ENCODE measurements at regions not wholly inside any gene's neighbourhood (a gene's known extent, or its start where the extent isn't known, plus 50 kb on each side); places are given as distances from the start of the nearest gene placed in this dataset.

DNA sequence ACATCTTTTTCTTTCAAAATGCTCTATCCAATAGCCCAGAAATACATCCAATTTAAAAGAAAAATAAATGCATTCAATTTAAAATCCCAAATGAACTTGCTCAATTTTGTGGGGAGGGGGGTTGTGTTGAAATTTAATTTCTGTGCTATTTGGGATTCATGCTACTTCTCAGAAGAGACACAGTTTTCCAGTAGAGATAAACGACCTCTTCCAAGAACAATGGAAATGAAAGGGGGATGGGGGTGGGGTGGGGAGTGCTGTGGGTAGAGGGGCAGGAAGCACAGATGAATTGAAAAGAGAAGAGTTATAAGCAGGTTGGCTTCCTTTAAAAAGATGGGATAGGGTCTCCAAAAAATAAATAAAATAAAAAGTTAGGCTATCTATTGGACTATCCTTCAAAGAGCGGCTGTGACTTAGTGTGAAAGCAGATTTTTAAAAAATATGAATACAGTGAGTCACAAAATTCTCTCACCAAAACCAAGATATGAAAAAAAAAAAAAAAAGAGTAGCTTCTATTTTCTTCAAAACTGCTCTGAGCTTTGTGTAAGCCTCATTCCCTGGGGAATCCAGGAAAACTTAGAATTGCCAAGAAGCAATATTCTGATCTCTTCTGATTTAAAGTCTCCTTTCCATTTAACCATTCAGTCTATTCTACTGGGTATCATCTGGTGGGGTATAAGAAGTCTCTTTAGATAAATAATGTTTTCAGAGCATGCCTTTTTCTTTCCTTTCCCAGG, 324.3 kb downstream of the PTTG2 start (continued):
- TF ChIP-seq, protein P1, sequence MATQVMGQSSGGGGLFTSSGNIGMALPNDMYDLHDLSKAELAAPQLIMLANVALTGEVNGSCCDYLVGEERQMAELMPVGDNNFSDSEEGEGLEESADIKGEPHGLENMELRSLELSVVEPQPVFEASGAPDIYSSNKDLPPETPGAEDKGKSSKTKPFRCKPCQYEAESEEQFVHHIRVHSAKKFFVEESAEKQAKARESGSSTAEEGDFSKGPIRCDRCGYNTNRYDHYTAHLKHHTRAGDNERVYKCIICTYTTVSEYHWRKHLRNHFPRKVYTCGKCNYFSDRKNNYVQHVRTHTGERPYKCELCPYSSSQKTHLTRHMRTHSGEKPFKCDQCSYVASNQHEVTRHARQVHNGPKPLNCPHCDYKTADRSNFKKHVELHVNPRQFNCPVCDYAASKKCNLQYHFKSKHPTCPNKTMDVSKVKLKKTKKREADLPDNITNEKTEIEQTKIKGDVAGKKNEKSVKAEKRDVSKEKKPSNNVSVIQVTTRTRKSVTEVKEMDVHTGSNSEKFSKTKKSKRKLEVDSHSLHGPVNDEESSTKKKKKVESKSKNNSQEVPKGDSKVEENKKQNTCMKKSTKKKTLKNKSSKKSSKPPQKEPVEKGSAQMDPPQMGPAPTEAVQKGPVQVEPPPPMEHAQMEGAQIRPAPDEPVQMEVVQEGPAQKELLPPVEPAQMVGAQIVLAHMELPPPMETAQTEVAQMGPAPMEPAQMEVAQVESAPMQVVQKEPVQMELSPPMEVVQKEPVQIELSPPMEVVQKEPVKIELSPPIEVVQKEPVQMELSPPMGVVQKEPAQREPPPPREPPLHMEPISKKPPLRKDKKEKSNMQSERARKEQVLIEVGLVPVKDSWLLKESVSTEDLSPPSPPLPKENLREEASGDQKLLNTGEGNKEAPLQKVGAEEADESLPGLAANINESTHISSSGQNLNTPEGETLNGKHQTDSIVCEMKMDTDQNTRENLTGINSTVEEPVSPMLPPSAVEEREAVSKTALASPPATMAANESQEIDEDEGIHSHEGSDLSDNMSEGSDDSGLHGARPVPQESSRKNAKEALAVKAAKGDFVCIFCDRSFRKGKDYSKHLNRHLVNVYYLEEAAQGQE (IDR thresholded peaks at IDR 0.05; ENCODE audit: low read depth), result no peak
- TF ChIP-seq ZFX (IDR thresholded peaks at IDR 0.05), result no peak
- no peak for TF ChIP-seq FOSL1 (IDR thresholded peaks at IDR 0.05; ENCODE audit: low read depth)

DNA sequence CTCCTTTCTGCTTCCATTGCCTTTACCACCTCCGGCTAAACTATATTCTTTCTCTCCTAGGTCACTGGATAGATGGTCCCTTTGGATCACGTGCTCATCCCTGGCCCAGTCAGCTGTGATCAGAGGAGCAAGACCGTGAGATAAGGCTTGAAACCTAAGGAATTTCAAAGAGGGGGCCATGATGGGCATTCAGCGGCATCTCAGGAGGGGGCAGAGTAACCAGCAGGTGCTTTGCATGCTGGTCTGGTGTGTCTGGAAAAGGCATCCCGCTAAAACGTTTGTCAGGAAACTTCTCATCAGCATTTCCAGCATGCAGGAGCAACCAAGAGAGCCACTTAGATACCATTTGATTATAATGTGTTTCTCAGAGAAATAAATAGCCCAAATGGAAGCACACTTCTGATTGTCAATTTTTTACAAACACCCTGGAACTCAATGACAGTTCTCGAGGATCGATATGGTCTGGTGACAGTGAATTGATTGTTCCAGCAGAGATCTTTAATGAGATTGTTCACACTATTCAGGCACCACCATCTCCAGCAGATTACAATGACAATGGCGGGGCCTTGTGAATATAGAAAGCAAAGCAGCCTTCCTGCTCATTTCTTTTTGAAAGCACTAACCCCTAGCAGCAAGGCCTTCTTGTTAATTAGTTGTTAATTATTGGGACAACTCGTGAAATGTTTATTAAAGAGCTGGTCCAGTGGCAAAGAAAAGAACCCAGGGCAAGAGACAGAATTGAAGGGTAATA, 327.1 kb downstream of the PTTG2 start:
- no peak overlapping the region for H3K9ac ChIP-seq (ENCODE audit: low read length)
- TF ChIP-seq CEBPB (IDR thresholded peaks at IDR 0.05; ENCODE audit: low read depth) (no peak), FOSL1 (IDR thresholded peaks at IDR 0.05; ENCODE audit: low read depth) (no peak), SIN3A (IDR thresholded peaks at IDR 0.05; ENCODE audit: low read depth) (no peak), EZH2phosphoT487 (IDR thresholded peaks at IDR 0.05; ENCODE audit: borderline replicate concordance) (no peak), EZH2 (IDR thresholded peaks at IDR 0.05) (no peak), ZNF274 (IDR thresholded peaks at IDR 0.05; ENCODE audit: low read depth, low read length) (no peak), TCF7L2 (IDR thresholded peaks at IDR 0.05; ENCODE audit: borderline replicate concordance, extremely low read depth, insufficient read depth, insufficient read length) (no peak)
- TF ChIP-seq, protein P2, sequence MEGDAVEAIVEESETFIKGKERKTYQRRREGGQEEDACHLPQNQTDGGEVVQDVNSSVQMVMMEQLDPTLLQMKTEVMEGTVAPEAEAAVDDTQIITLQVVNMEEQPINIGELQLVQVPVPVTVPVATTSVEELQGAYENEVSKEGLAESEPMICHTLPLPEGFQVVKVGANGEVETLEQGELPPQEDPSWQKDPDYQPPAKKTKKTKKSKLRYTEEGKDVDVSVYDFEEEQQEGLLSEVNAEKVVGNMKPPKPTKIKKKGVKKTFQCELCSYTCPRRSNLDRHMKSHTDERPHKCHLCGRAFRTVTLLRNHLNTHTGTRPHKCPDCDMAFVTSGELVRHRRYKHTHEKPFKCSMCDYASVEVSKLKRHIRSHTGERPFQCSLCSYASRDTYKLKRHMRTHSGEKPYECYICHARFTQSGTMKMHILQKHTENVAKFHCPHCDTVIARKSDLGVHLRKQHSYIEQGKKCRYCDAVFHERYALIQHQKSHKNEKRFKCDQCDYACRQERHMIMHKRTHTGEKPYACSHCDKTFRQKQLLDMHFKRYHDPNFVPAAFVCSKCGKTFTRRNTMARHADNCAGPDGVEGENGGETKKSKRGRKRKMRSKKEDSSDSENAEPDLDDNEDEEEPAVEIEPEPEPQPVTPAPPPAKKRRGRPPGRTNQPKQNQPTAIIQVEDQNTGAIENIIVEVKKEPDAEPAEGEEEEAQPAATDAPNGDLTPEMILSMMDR (IDR thresholded peaks at IDR 0.05 in 2 of 3, conservative IDR thresholded peaks at IDR 0.05 in 1 of 3; ENCODE audit: borderline replicate concordance in 1 of 3, insufficient read depth in 1 of 3, low read depth in 2 of 3, low read length in 2 of 3), result no peak
- TF ChIP-seq, protein P3, sequence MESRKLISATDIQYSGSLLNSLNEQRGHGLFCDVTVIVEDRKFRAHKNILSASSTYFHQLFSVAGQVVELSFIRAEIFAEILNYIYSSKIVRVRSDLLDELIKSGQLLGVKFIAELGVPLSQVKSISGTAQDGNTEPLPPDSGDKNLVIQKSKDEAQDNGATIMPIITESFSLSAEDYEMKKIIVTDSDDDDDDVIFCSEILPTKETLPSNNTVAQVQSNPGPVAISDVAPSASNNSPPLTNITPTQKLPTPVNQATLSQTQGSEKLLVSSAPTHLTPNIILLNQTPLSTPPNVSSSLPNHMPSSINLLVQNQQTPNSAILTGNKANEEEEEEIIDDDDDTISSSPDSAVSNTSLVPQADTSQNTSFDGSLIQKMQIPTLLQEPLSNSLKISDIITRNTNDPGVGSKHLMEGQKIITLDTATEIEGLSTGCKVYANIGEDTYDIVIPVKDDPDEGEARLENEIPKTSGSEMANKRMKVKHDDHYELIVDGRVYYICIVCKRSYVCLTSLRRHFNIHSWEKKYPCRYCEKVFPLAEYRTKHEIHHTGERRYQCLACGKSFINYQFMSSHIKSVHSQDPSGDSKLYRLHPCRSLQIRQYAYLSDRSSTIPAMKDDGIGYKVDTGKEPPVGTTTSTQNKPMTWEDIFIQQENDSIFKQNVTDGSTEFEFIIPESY (IDR thresholded peaks at IDR 0.05; ENCODE audit: extremely low read depth, insufficient replicate concordance, low read length), result no peak
- H3K9me3 ChIP-seq (ENCODE audit: control insufficient read depth in 1 of 2, insufficient read depth in 1 of 2, low read depth in 1 of 2, low read length in 2 of 2), result no peaks in the 10 kb centered on the region
- no peaks in the 10 kb centered on the region for H3K36me3 ChIP-seq (ENCODE audit: control insufficient read depth in 1 of 2, insufficient read depth in 2 of 2, low read length in 2 of 2)
- no TSS peak for BruUV-seq (replicated peaks)
- no peaks in the 10 kb centered on the region for H4K20me1 ChIP-seq (ENCODE audit: insufficient read depth)
- no peaks in the 10 kb centered on the region for H3K27me3 ChIP-seq (ENCODE audit: insufficient read depth, low read length)
- ATAC-seq (no peak), DNase-seq (ENCODE audit: low read depth, low spot score) (no peak)
- H3K4me3 ChIP-seq (replicated peaks in 1 of 2; ENCODE audit: low read depth in 1 of 2, low read length in 2 of 2), result no peak overlapping the region
- H3K9me2 ChIP-seq (ENCODE audit: insufficient read depth), result no peaks in the 10 kb centered on the region
- H2AFZ ChIP-seq (ENCODE audit: low read depth, low read length, poor library complexity, severe bottlenecking), result no peak overlapping the region
- ChIA-PET CTCF (no interaction called here), POLR2A (no interaction called here), RAD21 (ENCODE audit: low non-redundant PET in 1 of 2, low total read pairs in 2 of 2, uncharacterized antibody in 2 of 2, unreplicated experiment in 2 of 2) (no interaction called here)
- intact Hi-C loops (cut with micrococcal nuclease), result no loop called here
- no peak overlapping the region for H3K4me2 ChIP-seq (ENCODE audit: low read length)
- H3K79me2 ChIP-seq (ENCODE audit: insufficient read depth, low read length), result no peaks in the 10 kb centered on the region
- H3K4me1 ChIP-seq (ENCODE audit: control insufficient read depth in 1 of 2, insufficient read depth in 2 of 2, low read length in 2 of 2), result no peaks in the 10 kb centered on the region
- H3K27ac ChIP-seq (ENCODE audit: low read depth, low read length), result no peak overlapping the region
